H9 (cell line): ENCODE measurements at regions not wholly inside any gene's neighbourhood (a gene's known extent, or its start where the extent isn't known, plus 50 kb on each side); places are given as distances from the start of the nearest gene placed in this dataset.

Source experiments
- DNase-seq: peaks from one replicate; pipeline ENCODE4 v3.0.0-alpha.2; 2017
- H2AFZ ChIP-seq: one replicate; pipeline ENCODE4 v1.6.1; 2013; ENCODE audit warnings: mild to moderate bottlenecking, low read length, control low read depth, moderate library complexity
- H2AK5ac ChIP-seq: 2 replicates; pipeline ENCODE4 v1.6.1; 2013; ENCODE audit warnings: low read length, control low read depth, mixed read lengths; ENCODE audit not compliant: insufficient read length
- H2BK120ac ChIP-seq: one replicate; pipeline ENCODE4 v1.6.1; 2013; ENCODE audit warnings: low read depth, mild to moderate bottlenecking, low read length, control low read depth, inconsistent platforms; ENCODE audit not compliant: poor library complexity, severe bottlenecking
- H2BK12ac ChIP-seq: 2 replicates; pipeline ENCODE4 v1.6.1; 2013; ENCODE audit warnings: low read length, control low read depth, mixed read lengths, low read depth; ENCODE audit not compliant: insufficient read length
- H2BK15ac ChIP-seq: 2 replicates; pipeline ENCODE4 v1.6.1; 2013; ENCODE audit warnings: low read depth, low read length, control low read depth
- H2BK20ac ChIP-seq: one replicate; pipeline ENCODE4 v1.6.1; 2013; ENCODE audit warnings: low read depth, mild to moderate bottlenecking, low read length, control low read depth, inconsistent platforms; ENCODE audit not compliant: poor library complexity, severe bottlenecking
- H2BK5ac ChIP-seq: 2 replicates; pipeline ENCODE4 v1.6.1; 2013; ENCODE audit warnings: low read length, control low read depth, mixed read lengths; ENCODE audit not compliant: insufficient read length
- H3K14ac ChIP-seq: 2 replicates; pipeline ENCODE4 v1.6.1; 2013; ENCODE audit warnings: low read length, control low read depth; ENCODE audit not compliant: insufficient read depth
- H3K18ac ChIP-seq: 2 replicates; pipeline ENCODE4 v1.6.1; 2013; ENCODE audit warnings: low read depth, mild to moderate bottlenecking, mixed read lengths, low read length, control low read depth; ENCODE audit not compliant: insufficient read length
- H3K23ac ChIP-seq: 2 replicates; pipeline ENCODE4 v1.6.1; 2013; ENCODE audit warnings: low read length, control low read depth, mixed read lengths, low read depth; ENCODE audit not compliant: insufficient read length
- H3K23me2 ChIP-seq: 2 replicates; pipeline ENCODE4 v1.6.1; 2013; ENCODE audit warnings: low read depth, mild to moderate bottlenecking, mixed read lengths, low read length, control low read depth; ENCODE audit not compliant: insufficient read length, poor library complexity, severe bottlenecking
- H3K27ac ChIP-seq: 2 replicates; pipeline ENCODE4 v1.5.1; 2013; ENCODE audit warnings: low read length, control low read depth, mixed read lengths, low read depth; ENCODE audit not compliant: insufficient read length
- H3K27me3 ChIP-seq: 2 replicates; pipeline ENCODE4 v1.6.1; 2013; ENCODE audit warnings: low read length, control low read depth, inconsistent platforms; ENCODE audit not compliant: insufficient read depth
- H3K4ac ChIP-seq: 2 replicates; pipeline ENCODE4 v1.6.1; 2013; ENCODE audit warnings: low read depth, mild to moderate bottlenecking, control low read depth, inconsistent platforms, low read length, moderate library complexity
- H3K4me1 ChIP-seq: 2 replicates; pipeline ENCODE4 v1.6.1; 2013; ENCODE audit warnings: low read length, control low read depth, inconsistent platforms; ENCODE audit not compliant: insufficient read depth
- H3K4me2 ChIP-seq: 2 replicates; pipeline ENCODE4 v1.6.1; 2013; ENCODE audit warnings: low read length, control low read depth, mixed read lengths; ENCODE audit not compliant: insufficient read length, insufficient read depth
- H3K56ac ChIP-seq: 2 replicates; pipeline ENCODE4 v1.6.1; 2013; ENCODE audit warnings: low read depth, mild to moderate bottlenecking, mixed read lengths, low read length, control low read depth; ENCODE audit not compliant: insufficient read length
- H3K79me1 ChIP-seq: 2 replicates; pipeline ENCODE4 v1.6.1; 2013; ENCODE audit warnings: low read depth, mild to moderate bottlenecking, moderate library complexity, low read length, control low read depth, inconsistent platforms; ENCODE audit not compliant: insufficient read depth, poor library complexity, severe bottlenecking
- H3K79me2 ChIP-seq: 2 replicates; pipeline ENCODE4 v1.6.1; 2013; ENCODE audit warnings: low read length, control low read depth, inconsistent platforms; ENCODE audit not compliant: insufficient read depth
- H3K9ac ChIP-seq: 2 replicates; pipeline ENCODE4 v1.6.1; 2013; ENCODE audit warnings: low read length, control low read depth, mixed read lengths; ENCODE audit not compliant: insufficient read length; ENCODE audit errors: extremely low read depth
- H3K9me3 ChIP-seq: one replicate; pipeline ENCODE4 v1.6.1; 2013; ENCODE audit warnings: low read depth, low read length, inconsistent platforms; ENCODE audit not compliant: control insufficient read depth
- H3T11ph ChIP-seq: one replicate; pipeline ENCODE4 v1.6.1; 2013; ENCODE audit warnings: mild to moderate bottlenecking, low read length, control low read depth, inconsistent platforms
- H4K20me1 ChIP-seq: one replicate; pipeline ENCODE4 v1.6.1; 2013; ENCODE audit not compliant: control insufficient read depth, insufficient read length, insufficient read depth
- H4K5ac ChIP-seq: 2 replicates; pipeline ENCODE4 v1.6.1; 2013; ENCODE audit warnings: low read depth, mild to moderate bottlenecking, mixed read lengths, low read length, control low read depth; ENCODE audit not compliant: insufficient read length
- H4K8ac ChIP-seq: replicated peaks from 2 replicates; pipeline ENCODE4 v1.6.1; 2013; ENCODE audit warnings: low read length, control low read depth, mixed read lengths, low read depth; ENCODE audit not compliant: insufficient read length
- H4K91ac ChIP-seq: 2 replicates; pipeline ENCODE4 v1.6.1; 2013; ENCODE audit warnings: low read depth, mild to moderate bottlenecking, moderate library complexity, mixed read lengths, low read length, control low read depth; ENCODE audit not compliant: insufficient read length
- H3K27ac Mint-ChIP-seq, 3 experiments: 2 replicates in 2 of 3; 3 replicates in 1 of 3; pipeline ENCODE4 v1.8.0; 2020 to 2021; ENCODE audit warnings: mixed read lengths in 3 of 3, mild to moderate bottlenecking in 1 of 3, moderate library complexity in 1 of 3
- H3K27me3 Mint-ChIP-seq: 2 replicates; pipeline ENCODE4 v1.8.0; 2021; ENCODE audit warnings: low read depth, mild to moderate bottlenecking, moderate library complexity, mixed read lengths
- H3K36me3 Mint-ChIP-seq, 3 experiments: 2 replicates in 2 of 3; 3 replicates in 1 of 3; pipeline ENCODE4 v1.8.0; 2020 to 2021; ENCODE audit warnings: low read depth in 3 of 3, mixed read lengths in 3 of 3; ENCODE audit not compliant: insufficient read depth in 1 of 3
- H3K4me1 Mint-ChIP-seq, 2 experiments: 2 replicates each; pipeline ENCODE4 v1.8.0; 2020; ENCODE audit warnings: mixed read lengths in 2 of 2
- H3K4me3 Mint-ChIP-seq, 2 experiments: 2 replicates in 1 of 2; 3 replicates in 1 of 2; pipeline ENCODE4 v1.8.0; 2020 to 2021; ENCODE audit warnings: mild to moderate bottlenecking in 2 of 2, mixed read lengths in 2 of 2, moderate library complexity in 1 of 2
- H3K9me3 Mint-ChIP-seq, 2 experiments: 2 replicates in 1 of 2; 3 replicates in 1 of 2; pipeline ENCODE4 v1.8.0; 2020; ENCODE audit warnings: mild to moderate bottlenecking in 2 of 2, mixed read lengths in 2 of 2, moderate library complexity in 1 of 2
- CTCF ChIP-seq: fragments of 200-600 bp; sonication (generic); conservative IDR thresholded peaks from 3 replicates; pipeline ENCODE4 v1.8.0; 2021; ENCODE audit warnings: antibody characterized with exemption, mild to moderate bottlenecking
- WGBS: extraction: QIAGEN DNeasy Blood & Tissue Kit; methylation state at CpG from one replicate; pipeline ENCODE4 v1.1.7; 2013; ENCODE audit warnings: missing lambda C conversion rate, low lambda C conversion rate, mixed read lengths; ENCODE audit not compliant: insufficient read length; ENCODE audit errors: extremely low coverage; 5-methylcytosine and 5-hydroxymethylcytosine counted together

- DNase-seq = no peak
- Mint-ChIP-seq H3K36me3 (no peaks in the 10 kb centered on the region), H3K4me3 (no peak overlapping the region), H3K9me3 (no peaks in the 10 kb centered on the region; a peak in 1 of 5 replicates), H3K27me3 (no peaks in the 10 kb centered on the region), H3K4me1 (no peaks in the 10 kb centered on the region), H3K27ac (no peak overlapping the region; a peak in 1 of 7 replicates)
- H4K5ac ChIP-seq = no peak overlapping the region
- no peak for TF ChIP-seq CTCF
- H3K27ac ChIP-seq = no peak overlapping the region
- no peak overlapping the region for H3K56ac ChIP-seq
- H4K8ac ChIP-seq = no peak overlapping the region
- no peak overlapping the region for H3K14ac ChIP-seq
- H3K79me1 ChIP-seq = no peaks in the 10 kb centered on the region
- H2BK12ac ChIP-seq = no peak overlapping the region
- no peak overlapping the region for H4K91ac ChIP-seq
- H3K4me2 ChIP-seq = no peak overlapping the region
- no peak overlapping the region for H2BK20ac ChIP-seq
- no peak overlapping the region for H2BK5ac ChIP-seq
- H3K18ac ChIP-seq = no peak overlapping the region
- H3K79me2 ChIP-seq = no peaks in the 10 kb centered on the region
- no peak overlapping the region for H3K4ac ChIP-seq
- H3K9ac ChIP-seq = no peak overlapping the region
- H2BK15ac ChIP-seq = no peak overlapping the region
- no peak overlapping the region for H3T11ph ChIP-seq
- no peaks in the 10 kb centered on the region for H3K27me3 ChIP-seq
- no peak overlapping the region for H2BK120ac ChIP-seq
- WGBS = no CpG with 5 or more reads among the region's 3 CpGs
- no peak overlapping the region for H2AK5ac ChIP-seq
- no peaks in the 10 kb centered on the region for H3K9me3 ChIP-seq
- no peak overlapping the region for H2AFZ ChIP-seq
- H3K4me1 ChIP-seq = no peaks in the 10 kb centered on the region
- no peaks in the 10 kb centered on the region for H4K20me1 ChIP-seq
- H3K23me2 ChIP-seq = no peaks in the 10 kb centered on the region
- H3K23ac ChIP-seq = no peak overlapping the region
Measured at GRCh38 chr4:12200226-12200625, 771.5 kb upstream of the HS3ST1 start.
